Psoas muscle (tissue), 7 donors: ENCODE measurements at regions not wholly inside any gene's neighbourhood (a gene's known extent, or its start where the extent isn't known, plus 50 kb on each side); places are given as distances from the start of the nearest gene placed in this dataset.

Experiments used
- ATAC-seq, 4 donors: fragments of 200-7000 bp; cut with Tn5 transposase; one replicate each; pipeline ENCODE4 v1.9.1; 2020; ENCODE audit warnings: moderate library complexity in 3 of 4, mild to moderate bottlenecking in 2 of 4
- DNase-seq, 2 donors: peaks; one replicate each; pipeline ENCODE4 v3.0.0-alpha.2; 2020
- H3K27ac ChIP-seq: fragments of 200-600 bp; one replicate; pipeline ENCODE4 v1.8.0; 2022
- H3K27me3 ChIP-seq, 3 donors: fragments of 200-600 bp in 1 of 3; one replicate each; pipeline versions ENCODE4 v1.6.1 to v1.8.0; 2013 to 2022; ENCODE audit warnings: low read length in 2 of 3, mild to moderate bottlenecking in 2 of 3, moderate library complexity in 1 of 3; ENCODE audit not compliant: insufficient read depth in 3 of 3
- H3K36me3 ChIP-seq, 2 donors: fragments of 200-600 bp in 1 of 2; one replicate each; pipeline versions ENCODE4 v1.6.1 to v1.8.0; 2013 to 2022; ENCODE audit warnings: low read depth in 1 of 2, mild to moderate bottlenecking in 1 of 2, moderate library complexity in 1 of 2; ENCODE audit not compliant: insufficient read depth in 1 of 2
- H3K4me1 ChIP-seq: fragments of 200-600 bp; one replicate; pipeline ENCODE4 v1.8.0; 2022
- H3K4me3 ChIP-seq: fragments of 200-600 bp; one replicate; pipeline ENCODE4 v1.8.0; 2022; ENCODE audit warnings: mild to moderate bottlenecking
- H3K9me3 ChIP-seq: fragments of 200-600 bp; one replicate; pipeline ENCODE4 v1.8.0; 2022
- WGBS, 3 donors: extraction: QIAGEN DNeasy Blood & Tissue Kit; methylation state at CpG; one replicate each; pipeline versions ENCODE4 v1.1.6 to v1.1.7; 2013; 5-methylcytosine and 5-hydroxymethylcytosine counted together
- intact Hi-C, 2 donors: fragments of 100-400 bp; cut with DNase I; formaldehyde crosslinking; loops; one replicate each; pipeline versions ENCODE4 v1.11.0 to v1.14.2; 2022
- TF ChIP-seq, protein P1 (sequence below): fragments of 200-600 bp; IDR thresholded peaks from one replicate; pipeline ENCODE4 v1.8.0; 2022; ENCODE audit warnings: antibody characterized with exemption
- donor health status: healthy with polysubstance abuse.
- donor health status: DM: no; HTN: no; CAD: no; lungs with moderate emphysema.
- donor health status: Bipolar disorder and iron deficiency.
- donor health status: healthy.
- donor health status: DM: yes; HTN: yes; CAD: no.
- donor health status: DM: no; HTN: no; CAD: no.
- donor health status: DM: yes; HTN: yes; CAD: no.

DNA sequence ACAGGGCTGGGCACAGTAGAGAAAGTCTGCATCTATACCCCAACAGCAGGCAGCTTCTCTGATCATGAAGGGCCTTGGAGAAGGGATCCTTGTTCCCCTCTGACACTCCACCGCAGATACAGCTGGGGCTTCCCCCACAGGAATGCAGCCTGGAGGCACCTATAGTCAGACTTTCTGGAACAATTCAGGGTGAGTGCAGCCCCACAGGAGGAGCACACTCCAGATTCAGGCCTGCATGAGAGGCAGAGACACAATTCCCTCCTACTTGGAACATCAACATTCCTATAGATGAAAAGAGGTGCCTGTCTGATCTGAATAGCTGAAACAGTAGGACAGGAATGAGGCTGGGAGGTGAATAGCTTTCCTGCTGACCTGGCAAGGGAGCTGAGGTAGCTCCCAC, 1298.0 kb upstream of the CNTN5 start:
- DNase-seq (no peak), ATAC-seq (no peak)
- 82 to 100% (median 92%) methylated on average over 1 of the region's 1 CpG for WGBS, 3 donors
- H3K9me3 ChIP-seq, result no peaks in the 10 kb centered on the region
- H3K4me1 ChIP-seq, result no peaks in the 10 kb centered on the region
- intact Hi-C loops, result no loop called here
- H3K4me3 ChIP-seq, result no peak overlapping the region
- H3K27ac ChIP-seq, result no peak overlapping the region
- TF ChIP-seq, protein P1, sequence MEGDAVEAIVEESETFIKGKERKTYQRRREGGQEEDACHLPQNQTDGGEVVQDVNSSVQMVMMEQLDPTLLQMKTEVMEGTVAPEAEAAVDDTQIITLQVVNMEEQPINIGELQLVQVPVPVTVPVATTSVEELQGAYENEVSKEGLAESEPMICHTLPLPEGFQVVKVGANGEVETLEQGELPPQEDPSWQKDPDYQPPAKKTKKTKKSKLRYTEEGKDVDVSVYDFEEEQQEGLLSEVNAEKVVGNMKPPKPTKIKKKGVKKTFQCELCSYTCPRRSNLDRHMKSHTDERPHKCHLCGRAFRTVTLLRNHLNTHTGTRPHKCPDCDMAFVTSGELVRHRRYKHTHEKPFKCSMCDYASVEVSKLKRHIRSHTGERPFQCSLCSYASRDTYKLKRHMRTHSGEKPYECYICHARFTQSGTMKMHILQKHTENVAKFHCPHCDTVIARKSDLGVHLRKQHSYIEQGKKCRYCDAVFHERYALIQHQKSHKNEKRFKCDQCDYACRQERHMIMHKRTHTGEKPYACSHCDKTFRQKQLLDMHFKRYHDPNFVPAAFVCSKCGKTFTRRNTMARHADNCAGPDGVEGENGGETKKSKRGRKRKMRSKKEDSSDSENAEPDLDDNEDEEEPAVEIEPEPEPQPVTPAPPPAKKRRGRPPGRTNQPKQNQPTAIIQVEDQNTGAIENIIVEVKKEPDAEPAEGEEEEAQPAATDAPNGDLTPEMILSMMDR, result no peak
- H3K36me3 ChIP-seq, result no peaks in the 10 kb centered on the region
- no peaks in the 10 kb centered on the region for H3K27me3 ChIP-seq

DNA sequence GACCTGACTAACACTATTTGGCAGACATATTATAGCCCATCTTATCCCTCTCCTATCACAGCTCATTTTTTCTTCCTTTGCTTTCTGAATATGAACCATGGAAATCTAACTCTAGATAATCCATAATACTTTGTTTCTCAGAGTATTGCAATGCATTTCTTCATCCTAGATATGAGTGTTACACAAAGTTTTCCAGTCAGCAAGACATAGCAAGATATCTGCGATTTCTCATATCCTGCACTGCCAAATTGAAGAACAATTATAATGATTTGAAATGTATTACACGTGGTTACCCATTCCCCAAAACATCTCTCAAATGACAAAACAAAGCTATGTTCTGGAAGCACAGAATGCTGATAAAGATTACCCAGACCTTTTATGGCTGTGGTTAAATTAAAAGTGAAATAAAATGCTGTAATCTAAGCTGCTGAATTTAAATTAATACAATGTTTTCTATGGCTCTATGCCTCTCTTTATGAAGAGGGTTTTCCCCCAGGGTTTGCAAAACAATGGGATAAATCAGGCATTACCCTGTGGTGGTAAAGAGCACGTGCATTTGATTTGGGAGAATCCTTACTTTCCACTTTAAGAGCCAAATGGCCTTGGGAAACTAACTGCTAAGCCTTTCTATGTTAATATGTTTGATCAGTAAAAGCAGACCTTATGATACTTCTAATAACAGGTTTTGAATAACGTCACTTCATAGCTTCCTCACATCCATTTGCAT, 1291.0 kb upstream of the CNTN5 start:
- no peak overlapping the region for H3K27ac ChIP-seq
- intact Hi-C loops, result no loop called here
- H3K9me3 ChIP-seq, result no peaks in the 10 kb centered on the region
- 52 to 58% (median 55%) methylated on average over 4 of the region's 4 CpGs for WGBS, 3 donors
- H3K4me3 ChIP-seq, result no peak overlapping the region
- TF ChIP-seq, protein P1, result no peak
- ATAC-seq, result no peak
- no peak for DNase-seq
- H3K36me3 ChIP-seq, result no peaks in the 10 kb centered on the region
- no peaks in the 10 kb centered on the region for H3K4me1 ChIP-seq
- H3K27me3 ChIP-seq, result no peaks in the 10 kb centered on the region

DNA sequence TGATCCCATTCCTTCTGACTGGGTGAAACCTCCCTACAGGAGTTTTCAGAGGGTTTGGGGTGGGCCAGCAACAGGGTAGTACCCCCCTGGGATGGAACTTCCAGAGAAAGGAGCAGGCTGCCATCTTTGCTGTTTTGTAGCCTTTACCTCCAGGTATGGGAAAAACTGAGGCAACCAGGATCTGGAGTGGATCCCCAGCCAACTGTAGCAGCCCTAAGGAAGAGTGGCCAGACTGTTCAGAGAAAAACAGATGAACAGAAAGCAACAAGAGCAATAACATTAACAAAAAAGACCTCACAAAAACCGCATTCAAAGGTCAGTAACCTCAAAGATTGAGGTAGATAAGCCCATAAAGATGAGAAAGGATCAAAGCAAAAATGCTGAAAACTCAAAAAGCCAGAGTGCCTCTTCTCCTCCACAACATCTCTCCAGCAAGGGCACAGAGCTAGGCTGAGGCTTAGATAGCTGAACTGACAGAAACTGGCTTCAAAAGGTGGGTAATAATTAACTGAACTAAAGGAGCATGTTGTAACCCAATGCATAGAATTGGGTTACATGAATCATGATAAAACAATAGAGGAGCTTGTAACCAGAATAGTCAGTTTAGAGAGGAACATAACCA, 1288.6 kb upstream of the CNTN5 start:
- 70 to 76% (median 74%) methylated on average over 1 of the region's 1 CpG for WGBS, 3 donors
- no peak for DNase-seq
- intact Hi-C loops, result no loop called here
- Histone ChIP-seq H3K9me3 (no peaks in the 10 kb centered on the region), H3K4me3 (no peak overlapping the region), H3K27me3 (no peaks in the 10 kb centered on the region), H3K27ac (no peak overlapping the region), H3K4me1 (no peaks in the 10 kb centered on the region), H3K36me3 (no peaks in the 10 kb centered on the region)
- no peak for ATAC-seq
- TF ChIP-seq, protein P1, result no peak

DNA sequence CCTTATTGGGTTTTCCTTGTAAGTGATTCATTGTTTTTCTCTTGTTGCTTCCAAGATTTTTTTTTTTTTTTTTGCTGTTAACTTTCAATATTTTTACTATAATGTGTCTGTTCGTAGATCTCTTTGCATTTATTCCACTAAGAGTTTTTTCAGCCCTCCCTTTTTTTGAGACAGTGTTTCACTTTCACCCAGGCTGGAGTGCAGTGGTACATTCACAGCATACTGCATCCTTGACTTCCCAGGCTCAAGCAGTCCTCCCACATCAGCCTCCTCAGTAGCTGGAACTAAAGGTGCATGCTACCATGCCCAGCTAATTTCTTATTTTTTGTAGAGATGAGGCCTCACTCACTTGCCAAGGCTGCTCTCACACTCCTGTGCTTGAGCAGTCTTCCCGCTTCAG, 1282.0 kb upstream of the CNTN5 start:
- TF ChIP-seq, protein P1, result no peak
- Histone ChIP-seq H3K4me3 (no peak overlapping the region), H3K36me3 (no peaks in the 10 kb centered on the region), H3K27ac (no peak overlapping the region), H3K9me3 (no peaks in the 10 kb centered on the region), H3K27me3 (no peaks in the 10 kb centered on the region), H3K4me1 (no peaks in the 10 kb centered on the region)
- DNase-seq (no peak), ATAC-seq (no peak)
- 84 to 93% (median 88%) methylated on average over 2 of the region's 2 CpGs for WGBS, 3 donors
- intact Hi-C loops, result no loop called here
